Mesenchymal stem cell (in vitro differentiated cells and primary cell): ENCODE measurements at regions not wholly inside any gene's neighbourhood (a gene's known extent, or its start where the extent isn't known, plus 50 kb on each side); places are given as distances from the start of the nearest gene placed in this dataset.

Source experiments
- DNase-seq: peaks from one replicate; pipeline ENCODE4 v3.0.0-alpha.2; 2013
- H2AFZ ChIP-seq: one replicate; pipeline ENCODE4 v1.6.1; 2013; ENCODE audit warnings: low read depth, mild to moderate bottlenecking, control low read depth, inconsistent platforms, low read length, moderate library complexity
- H2AK5ac ChIP-seq: 2 replicates; pipeline ENCODE4 v1.6.1; 2013; ENCODE audit warnings: low read length, moderate library complexity, mild to moderate bottlenecking, inconsistent platforms; ENCODE audit not compliant: severe bottlenecking
- H2BK120ac ChIP-seq: one replicate; pipeline ENCODE4 v1.6.1; 2013; ENCODE audit warnings: low read depth, mild to moderate bottlenecking, inconsistent platforms, low read length, moderate library complexity
- H2BK12ac ChIP-seq, 2 experiments: one replicate each; pipeline ENCODE4 v1.6.1; 2013; ENCODE audit warnings: inconsistent platforms in 2 of 2, low read length in 2 of 2, mild to moderate bottlenecking in 2 of 2, moderate library complexity in 2 of 2, control low read depth in 1 of 2
- H2BK15ac ChIP-seq: one replicate; pipeline ENCODE4 v1.6.1; 2013; ENCODE audit warnings: mild to moderate bottlenecking, low read depth, inconsistent platforms; ENCODE audit not compliant: poor library complexity, severe bottlenecking
- H2BK5ac ChIP-seq: 2 replicates; pipeline ENCODE4 v1.6.1; 2013; ENCODE audit warnings: low read depth, mild to moderate bottlenecking, low read length, control low read depth, inconsistent platforms; ENCODE audit not compliant: poor library complexity, severe bottlenecking
- H3K14ac ChIP-seq, 2 experiments: one replicate each; pipeline ENCODE4 v1.6.1; 2013; ENCODE audit warnings: inconsistent platforms in 2 of 2, low read length in 2 of 2, control low read depth in 1 of 2, mild to moderate bottlenecking in 1 of 2, moderate library complexity in 1 of 2
- H3K18ac ChIP-seq, 2 experiments: one replicate each; pipeline ENCODE4 v1.6.1; 2013; ENCODE audit warnings: inconsistent platforms in 2 of 2, low read length in 2 of 2, control low read depth in 1 of 2, low read depth in 1 of 2, mild to moderate bottlenecking in 1 of 2
- H3K23ac ChIP-seq, 2 experiments: one replicate each; pipeline ENCODE4 v1.6.1; 2013; ENCODE audit warnings: inconsistent platforms in 2 of 2, low read length in 2 of 2, mild to moderate bottlenecking in 2 of 2, moderate library complexity in 2 of 2, control low read depth in 1 of 2
- H3K27ac ChIP-seq: 2 replicates; pipeline ENCODE4 v1.5.1; 2013; ENCODE audit warnings: mild to moderate bottlenecking, moderate library complexity, low read length, control low read depth, inconsistent platforms; ENCODE audit not compliant: poor library complexity, severe bottlenecking
- H3K27me3 ChIP-seq, 2 experiments: 2 replicates each; pipeline versions ENCODE4 v1.6.1 to v1.7.0; 2013; ENCODE audit warnings: low read length in 2 of 2, mild to moderate bottlenecking in 2 of 2, moderate library complexity in 2 of 2, control low read depth in 1 of 2, inconsistent platforms in 1 of 2; ENCODE audit not compliant: control insufficient read depth in 1 of 2, insufficient read depth in 1 of 2
- H3K36me3 ChIP-seq, 2 experiments: 2 replicates each; pipeline versions ENCODE4 v1.6.1 to v1.7.0; 2013; ENCODE audit warnings: low read length in 2 of 2, control low read depth in 1 of 2, inconsistent platforms in 1 of 2, low read depth in 1 of 2, mild to moderate bottlenecking in 1 of 2; ENCODE audit not compliant: insufficient read depth in 2 of 2, control insufficient read depth in 1 of 2
- H3K4ac ChIP-seq, 2 experiments: one replicate each; pipeline ENCODE4 v1.6.1; 2013; ENCODE audit warnings: inconsistent platforms in 2 of 2, low read length in 2 of 2, mild to moderate bottlenecking in 2 of 2, moderate library complexity in 2 of 2, control low read depth in 1 of 2, low read depth in 1 of 2
- H3K4me1 ChIP-seq: 2 replicates; pipeline ENCODE4 v1.6.1; 2013; ENCODE audit warnings: low read depth, low read length, control low read depth; ENCODE audit not compliant: control insufficient read depth, insufficient read depth
- H3K4me2 ChIP-seq: 2 replicates; pipeline ENCODE4 v1.6.1; 2013; ENCODE audit warnings: low read length, mild to moderate bottlenecking, inconsistent platforms; ENCODE audit not compliant: poor library complexity, severe bottlenecking
- H3K4me3 ChIP-seq, 2 experiments: 2 replicates each; pipeline versions ENCODE4 v1.5.1 to v1.7.0; 2013; ENCODE audit warnings: low read length in 2 of 2, mild to moderate bottlenecking in 2 of 2, control low read depth in 1 of 2, low read depth in 1 of 2; ENCODE audit not compliant: insufficient read depth in 1 of 2
- H3K79me1 ChIP-seq: replicated peaks from 2 replicates; pipeline ENCODE4 v1.6.1; 2013; ENCODE audit warnings: mild to moderate bottlenecking, control low read depth, low read length, inconsistent platforms; ENCODE audit not compliant: poor library complexity, severe bottlenecking
- H3K9ac ChIP-seq: 2 replicates; pipeline ENCODE4 v1.7.0; 2013; ENCODE audit warnings: mild to moderate bottlenecking, low read length, moderate library complexity
- H3K9me3 ChIP-seq: 2 replicates; pipeline ENCODE4 v1.7.0; 2013; ENCODE audit warnings: mild to moderate bottlenecking, low read length; ENCODE audit not compliant: control insufficient read depth
- H4K8ac ChIP-seq: one replicate; pipeline ENCODE4 v1.6.1; 2013; ENCODE audit warnings: inconsistent platforms, mild to moderate bottlenecking, low read length, moderate library complexity
- H4K91ac ChIP-seq: one replicate; pipeline ENCODE4 v1.6.1; 2013; ENCODE audit warnings: mild to moderate bottlenecking, low read length, inconsistent platforms
- WGBS: methylation state at CpG from one replicate; pipeline ENCODE4 v1.1.7; 2013; ENCODE audit warnings: mixed read lengths; 5-methylcytosine and 5-hydroxymethylcytosine counted together

GRCh38 chr21:22650226-22650625 lies 1652.0 kb downstream of the NCAM2 start:
- Histone ChIP-seq H2BK12ac (no peak overlapping the region), H3K27ac (no peak overlapping the region), H3K4me1 (no peaks in the 10 kb centered on the region), H3K79me1 (no peaks in the 10 kb centered on the region), H3K4ac (no peak overlapping the region), H4K91ac (no peak overlapping the region), H4K8ac (no peak overlapping the region), H3K9ac (no peak overlapping the region), H3K9me3 (peaks cover 3% of the 10 kb centered on the region), H3K4me3 (no peak overlapping the region), H2BK15ac (no peak overlapping the region), H3K18ac (no peak overlapping the region), H3K27me3 (no peaks in the 10 kb centered on the region), H2BK5ac (no peak overlapping the region), H3K4me2 (no peak overlapping the region), H2AFZ (no peak overlapping the region), H2BK120ac (no peak overlapping the region), H3K14ac (no peak overlapping the region), H3K23ac (no peak overlapping the region), H2AK5ac (no peak overlapping the region), H3K36me3 (no peaks in the 10 kb centered on the region)
- 47% methylated on average over 1 of the region's 1 CpG for WGBS
- DNase-seq = no peak

DNA sequence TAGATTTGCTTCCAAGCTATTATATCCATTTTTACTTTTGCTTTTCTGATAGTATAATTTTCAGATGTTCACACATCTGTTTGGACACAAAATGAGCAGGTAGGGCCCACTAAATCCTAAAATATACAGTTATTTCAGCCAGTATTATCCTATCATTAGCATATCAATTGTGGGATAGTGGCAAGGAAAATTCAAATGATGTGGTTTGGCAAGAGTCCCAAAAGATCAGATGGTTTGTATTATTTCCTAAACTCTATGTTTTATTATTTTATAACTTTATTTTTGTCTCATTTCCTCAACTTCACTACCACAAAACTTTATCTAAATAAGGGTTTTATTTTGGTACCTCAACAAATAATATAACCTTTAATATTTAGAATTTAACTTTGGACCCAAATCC lies 1659.6 kb downstream of the NCAM2 start:
- no peak for DNase-seq
- Histone ChIP-seq H3K9me3 (no peaks in the 10 kb centered on the region), H4K8ac (no peak overlapping the region), H3K4me2 (no peak overlapping the region), H3K4ac (no peak overlapping the region), H2AK5ac (no peak overlapping the region), H3K9ac (no peak overlapping the region), H2AFZ (no peak overlapping the region), H3K27ac (no peak overlapping the region), H3K23ac (no peak overlapping the region), H3K4me3 (no peak overlapping the region), H3K36me3 (no peaks in the 10 kb centered on the region), H3K79me1 (no peaks in the 10 kb centered on the region), H2BK12ac (no peak overlapping the region), H3K14ac (no peak overlapping the region), H2BK5ac (no peak overlapping the region), H3K18ac (no peak overlapping the region), H3K27me3 (no peaks in the 10 kb centered on the region), H4K91ac (no peak overlapping the region), H3K4me1 (no peaks in the 10 kb centered on the region), H2BK120ac (no peak overlapping the region), H2BK15ac (no peak overlapping the region)

DNA sequence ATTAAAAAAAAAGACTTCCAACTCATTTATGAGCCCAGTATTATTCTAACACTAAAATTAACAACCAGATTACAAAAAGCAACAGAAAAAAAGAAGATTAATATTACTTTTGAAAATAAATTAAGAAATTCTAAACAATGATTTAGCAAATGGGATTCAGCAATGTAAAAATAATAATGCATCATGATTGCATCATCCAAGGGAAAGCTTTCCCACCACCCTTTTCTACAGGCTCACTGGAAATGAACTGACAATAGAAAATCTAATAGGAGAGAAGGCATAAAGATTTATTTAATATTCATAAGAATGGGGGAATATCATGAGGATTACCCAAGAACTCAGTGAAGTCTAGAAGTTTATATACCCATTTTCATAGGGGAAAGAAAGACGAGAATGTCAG lies 1671.9 kb downstream of the NCAM2 start:
- H3K14ac ChIP-seq = no peak overlapping the region
- H2AFZ ChIP-seq = no peak overlapping the region
- no peak overlapping the region for H2AK5ac ChIP-seq
- H4K8ac ChIP-seq = no peak overlapping the region
- H3K23ac ChIP-seq = no peak overlapping the region
- WGBS = 72% methylated on average over 1 of the region's 1 CpG
- no peak overlapping the region for H3K27ac ChIP-seq
- no peak overlapping the region for H2BK120ac ChIP-seq
- no peak overlapping the region for H2BK12ac ChIP-seq
- no peak overlapping the region for H2BK15ac ChIP-seq
- H3K27me3 ChIP-seq = no peaks in the 10 kb centered on the region
- no peak overlapping the region for H3K4ac ChIP-seq
- H3K18ac ChIP-seq = no peak overlapping the region
- no peak for DNase-seq
- H3K36me3 ChIP-seq = no peaks in the 10 kb centered on the region
- H3K79me1 ChIP-seq = no peaks in the 10 kb centered on the region
- no peak overlapping the region for H3K4me3 ChIP-seq
- H3K4me1 ChIP-seq = no peaks in the 10 kb centered on the region
- no peak overlapping the region for H3K9ac ChIP-seq
- no peak overlapping the region for H4K91ac ChIP-seq
- H3K9me3 ChIP-seq = peaks cover 9% of the 10 kb centered on the region
- no peak overlapping the region for H3K4me2 ChIP-seq
- H2BK5ac ChIP-seq = no peak overlapping the region

- H3K23ac ChIP-seq = no peak overlapping the region
- no peak overlapping the region for H3K4me3 ChIP-seq
- no peak overlapping the region for H3K27ac ChIP-seq
- no peak overlapping the region for H2BK12ac ChIP-seq
- H2BK15ac ChIP-seq = no peak overlapping the region
- no peaks in the 10 kb centered on the region for H3K79me1 ChIP-seq
- H3K18ac ChIP-seq = no peak overlapping the region
- H3K9ac ChIP-seq = no peak overlapping the region
- H3K4me1 ChIP-seq = no peaks in the 10 kb centered on the region
- H3K9me3 ChIP-seq = no peaks in the 10 kb centered on the region
- no peak overlapping the region for H2BK120ac ChIP-seq
- H2BK5ac ChIP-seq = no peak overlapping the region
- WGBS = 84% methylated on average over 10 of the region's 10 CpGs
- H3K36me3 ChIP-seq = no peaks in the 10 kb centered on the region
- H2AFZ ChIP-seq = no peak overlapping the region
- H3K27me3 ChIP-seq = no peaks in the 10 kb centered on the region
- no peak overlapping the region for H3K4ac ChIP-seq
- H2AK5ac ChIP-seq = no peak overlapping the region
- H4K8ac ChIP-seq = no peak overlapping the region
- H3K14ac ChIP-seq = no peak overlapping the region
- no peak overlapping the region for H4K91ac ChIP-seq
- DNase-seq = no peak
- H3K4me2 ChIP-seq = no peak overlapping the region
These were observed 1681.0 kb downstream of the NCAM2 start for GRCh38 chr21:22679207-22679606.
